ENCODE measurements at regions not wholly inside any gene's neighbourhood (a gene's known extent, or its start where the extent isn't known, plus 50 kb on each side); places are given as distances from the start of the nearest gene placed in this dataset.

DNA sequence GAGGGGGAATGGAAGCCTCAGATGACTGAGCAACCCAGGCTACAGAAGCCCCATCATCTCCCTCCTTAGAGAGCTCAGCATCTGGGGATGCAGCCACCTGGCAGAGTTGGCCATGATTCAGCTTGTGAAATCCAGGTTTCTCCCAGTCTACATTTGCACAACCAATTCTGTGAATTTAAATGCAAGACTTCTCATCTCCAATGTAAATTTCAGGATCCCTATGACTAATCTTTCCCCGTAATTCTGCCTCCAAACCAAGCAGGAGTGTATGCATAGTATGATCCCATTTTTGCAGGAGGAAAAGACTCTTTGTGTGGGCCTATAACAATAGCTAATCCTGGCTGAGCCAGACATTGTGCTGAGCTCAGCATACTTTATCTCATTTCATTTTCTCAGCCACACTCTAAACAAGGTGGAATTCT is 59.6 kb upstream of the IL17B start (continued):
- TF ChIP-seq POLR2AphosphoS2 (IDR thresholded peaks at IDR 0.05; ENCODE audit: low read depth, low read length) = no peak
- TF ChIP-seq MAFK (conservative IDR thresholded peaks at IDR 0.05 in 1 of 2, IDR thresholded peaks at IDR 0.05 in 1 of 2; ENCODE audit: low read length in 2 of 2) = peak; percentile 96 to 97
- peak; percentile 95 for TF ChIP-seq MAFF (IDR thresholded peaks at IDR 0.05; ENCODE audit: low read depth, low read length)

DNA sequence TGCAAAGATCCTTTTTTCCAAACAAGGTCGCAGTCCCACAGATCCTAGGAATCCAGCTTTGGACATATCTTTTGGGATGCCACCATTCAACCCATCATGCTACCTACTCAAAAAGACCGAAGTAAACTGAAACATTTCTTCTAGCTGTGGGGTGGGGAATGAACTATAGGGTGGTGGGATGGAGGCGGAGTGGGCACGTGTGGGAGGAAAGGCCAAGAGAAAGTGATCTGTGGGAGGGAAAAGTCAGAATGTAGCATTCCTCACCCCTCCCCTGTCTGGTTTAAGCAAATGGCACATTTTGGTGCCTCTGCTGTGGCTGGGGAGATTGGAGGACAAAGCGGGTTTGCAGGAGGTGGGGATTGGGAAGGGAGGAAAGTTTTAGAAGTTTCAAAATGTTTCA is 59.2 kb upstream of the IL17B start:
- DNase-seq (ENCODE audit: low spot score) (no peak), ATAC-seq (no peak), FAIRE-seq (no peak)
- TF ChIP-seq, protein P1, sequence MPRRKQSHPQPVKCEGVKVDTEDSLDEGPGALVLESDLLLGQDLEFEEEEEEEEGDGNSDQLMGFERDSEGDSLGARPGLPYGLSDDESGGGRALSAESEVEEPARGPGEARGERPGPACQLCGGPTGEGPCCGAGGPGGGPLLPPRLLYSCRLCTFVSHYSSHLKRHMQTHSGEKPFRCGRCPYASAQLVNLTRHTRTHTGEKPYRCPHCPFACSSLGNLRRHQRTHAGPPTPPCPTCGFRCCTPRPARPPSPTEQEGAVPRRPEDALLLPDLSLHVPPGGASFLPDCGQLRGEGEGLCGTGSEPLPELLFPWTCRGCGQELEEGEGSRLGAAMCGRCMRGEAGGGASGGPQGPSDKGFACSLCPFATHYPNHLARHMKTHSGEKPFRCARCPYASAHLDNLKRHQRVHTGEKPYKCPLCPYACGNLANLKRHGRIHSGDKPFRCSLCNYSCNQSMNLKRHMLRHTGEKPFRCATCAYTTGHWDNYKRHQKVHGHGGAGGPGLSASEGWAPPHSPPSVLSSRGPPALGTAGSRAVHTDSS (CRISPR knock-in tag; conservative IDR thresholded peaks at IDR 0.05) = no peak
- Histone ChIP-seq H3K4me3 (replicated peaks in 1 of 3; ENCODE audit: insufficient read depth in 1 of 3, low read depth in 2 of 3, low read length in 3 of 3) (no peak overlapping the region), H3K27me3 (ENCODE audit: control insufficient read depth in 1 of 2, insufficient read depth in 2 of 2, low read length in 2 of 2) (peaks cover 0 to 4% of the 10 kb centered on the region in 2 experiments; a peak in 1 of 5 replicates), H3K4me2 (ENCODE audit: low read depth, low read length) (no peak overlapping the region), H3K27ac (ENCODE audit: extremely low read length, insufficient read depth, low read length) (no peak overlapping the region), H3K9ac (ENCODE audit: insufficient read depth, low read depth, low read length) (no peak overlapping the region), H3K79me2 (ENCODE audit: insufficient read depth, low read length) (no peaks in the 10 kb centered on the region), H3K9me3 (ENCODE audit: low read length) (no peaks in the 10 kb centered on the region), H4K20me1 (ENCODE audit: insufficient read depth, low read length) (no peaks in the 10 kb centered on the region), H3K4me1 (ENCODE audit: insufficient read depth, low read length) (peaks cover 65% of the 10 kb centered on the region), H2AFZ (ENCODE audit: low read length) (peak overlapping the region; percentile 9), H3K36me3 (replicated peaks in 1 of 2; ENCODE audit: control insufficient read depth in 1 of 2, insufficient read depth in 2 of 2, low read length in 2 of 2) (no peaks in the 10 kb centered on the region)
- intact Hi-C loops (cut with micrococcal nuclease; ENCODE audit: unreplicated experiment) (no loop called here), in situ Hi-C loops (cut with HindIII; ENCODE audit: extremely low pct_ligation_motif_present, low pct_unique_long_range_greater_than_20kb) (loop anchor here (10.0 kb wide), 1 partner anchor 53 kb away; no protein-coding TSS in a partner anchor)
- no TSS peak for BruUV-seq (replicated peaks)
- WGBS (ENCODE audit: low lambda C conversion rate) = 63% methylated on average over 5 of the region's 5 CpGs
- POLR2A ChIA-PET = no interaction called here
- CTCF ChIA-PET (ENCODE audit: low intra/inter-chr PET ratio, low total read pairs) = no interaction called here

DNA sequence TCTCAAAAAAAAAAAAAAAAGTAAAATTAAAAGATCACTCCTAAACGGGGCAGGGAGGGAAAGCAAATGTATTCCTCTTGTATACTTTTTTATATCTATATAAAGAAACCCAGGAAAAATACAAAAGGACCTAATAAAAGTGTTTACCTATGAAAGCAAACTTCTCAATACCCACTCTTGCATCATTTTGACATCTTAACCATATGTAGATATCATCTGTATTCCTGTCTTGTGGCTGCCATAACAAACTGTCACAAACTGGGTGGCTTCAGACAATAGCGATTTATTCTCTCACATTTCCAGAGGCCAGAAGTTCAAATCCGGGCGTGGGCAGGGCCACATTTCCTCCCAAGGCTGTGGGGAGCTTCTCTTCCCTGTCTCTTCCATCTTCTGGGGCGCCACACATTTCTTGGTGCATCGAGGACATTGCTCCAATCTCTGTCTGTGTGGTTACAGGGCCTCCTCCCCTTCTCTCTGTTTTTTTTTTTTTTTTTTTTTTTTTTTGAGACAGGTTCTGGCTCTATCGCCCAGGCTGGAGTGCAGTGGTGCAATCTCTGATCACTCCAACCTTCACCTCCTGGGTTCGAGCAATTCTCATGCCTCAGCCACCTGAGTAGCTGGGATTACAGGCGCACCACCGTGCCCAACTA is 58.4 kb upstream of the IL17B start:
- peaks cover 0 to 4% of the 10 kb centered on the region in 2 experiments; a peak in 1 of 5 replicates for H3K27me3 ChIP-seq (ENCODE audit: control insufficient read depth in 1 of 2, insufficient read depth in 2 of 2, low read length in 2 of 2)
- ATAC-seq = no peak
- no peaks in the 10 kb centered on the region for H4K20me1 ChIP-seq (ENCODE audit: insufficient read depth, low read length)
- H3K4me2 ChIP-seq (ENCODE audit: low read depth, low read length) = peak overlapping the region; percentile 32; the same call in 1 of the 2 replicates
- FAIRE-seq = peak; percentile 49
- H2AFZ ChIP-seq (ENCODE audit: low read length) = no peak overlapping the region
- no peaks in the 10 kb centered on the region for H3K9me3 ChIP-seq (ENCODE audit: low read length)
- H3K9ac ChIP-seq (ENCODE audit: insufficient read depth, low read depth, low read length) = no peak overlapping the region
- ChIA-PET POLR2A (no interaction called here), CTCF (ENCODE audit: low intra/inter-chr PET ratio, low total read pairs) (no interaction called here)
- WGBS (ENCODE audit: low lambda C conversion rate) = 13% methylated on average over 10 of the region's 10 CpGs
- in situ Hi-C loops (cut with HindIII; ENCODE audit: extremely low pct_ligation_motif_present, low pct_unique_long_range_greater_than_20kb) = loop anchor here (10.0 kb wide), 1 partner anchor 53 kb away; no protein-coding TSS in a partner anchor
- no peak for DNase-seq (ENCODE audit: low spot score)
- BruUV-seq (replicated peaks) = no TSS peak
- no peak overlapping the region for H3K4me3 ChIP-seq (replicated peaks in 1 of 3; ENCODE audit: insufficient read depth in 1 of 3, low read depth in 2 of 3, low read length in 3 of 3)
- no peak overlapping the region for H3K27ac ChIP-seq (ENCODE audit: extremely low read length, insufficient read depth, low read length)
- TF ChIP-seq, protein P2, sequence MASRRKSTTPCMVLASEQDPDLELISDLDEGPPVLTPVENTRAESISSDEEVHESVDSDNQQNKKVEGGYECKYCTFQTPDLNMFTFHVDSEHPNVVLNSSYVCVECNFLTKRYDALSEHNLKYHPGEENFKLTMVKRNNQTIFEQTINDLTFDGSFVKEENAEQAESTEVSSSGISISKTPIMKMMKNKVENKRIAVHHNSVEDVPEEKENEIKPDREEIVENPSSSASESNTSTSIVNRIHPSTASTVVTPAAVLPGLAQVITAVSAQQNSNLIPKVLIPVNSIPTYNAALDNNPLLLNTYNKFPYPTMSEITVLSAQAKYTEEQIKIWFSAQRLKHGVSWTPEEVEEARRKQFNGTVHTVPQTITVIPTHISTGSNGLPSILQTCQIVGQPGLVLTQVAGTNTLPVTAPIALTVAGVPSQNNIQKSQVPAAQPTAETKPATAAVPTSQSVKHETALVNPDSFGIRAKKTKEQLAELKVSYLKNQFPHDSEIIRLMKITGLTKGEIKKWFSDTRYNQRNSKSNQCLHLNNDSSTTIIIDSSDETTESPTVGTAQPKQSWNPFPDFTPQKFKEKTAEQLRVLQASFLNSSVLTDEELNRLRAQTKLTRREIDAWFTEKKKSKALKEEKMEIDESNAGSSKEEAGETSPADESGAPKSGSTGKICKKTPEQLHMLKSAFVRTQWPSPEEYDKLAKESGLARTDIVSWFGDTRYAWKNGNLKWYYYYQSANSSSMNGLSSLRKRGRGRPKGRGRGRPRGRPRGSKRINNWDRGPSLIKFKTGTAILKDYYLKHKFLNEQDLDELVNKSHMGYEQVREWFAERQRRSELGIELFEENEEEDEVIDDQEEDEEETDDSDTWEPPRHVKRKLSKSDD (CRISPR knock-in tag; IDR thresholded peaks at IDR 0.05; ENCODE audit: low read depth) = no peak
- TF ChIP-seq ZBTB20 (CRISPR knock-in tag; IDR thresholded peaks at IDR 0.05; ENCODE audit: borderline replicate concordance, low read depth) (no peak), TBL1XR1 (IDR thresholded peaks at IDR 0.05; ENCODE audit: borderline replicate concordance, low read length, partially characterized antibody) (no peak), CHD4 (IDR thresholded peaks at IDR 0.05; ENCODE audit: borderline replicate concordance, low read length) (no peak)
- TF ChIP-seq, protein P3, sequence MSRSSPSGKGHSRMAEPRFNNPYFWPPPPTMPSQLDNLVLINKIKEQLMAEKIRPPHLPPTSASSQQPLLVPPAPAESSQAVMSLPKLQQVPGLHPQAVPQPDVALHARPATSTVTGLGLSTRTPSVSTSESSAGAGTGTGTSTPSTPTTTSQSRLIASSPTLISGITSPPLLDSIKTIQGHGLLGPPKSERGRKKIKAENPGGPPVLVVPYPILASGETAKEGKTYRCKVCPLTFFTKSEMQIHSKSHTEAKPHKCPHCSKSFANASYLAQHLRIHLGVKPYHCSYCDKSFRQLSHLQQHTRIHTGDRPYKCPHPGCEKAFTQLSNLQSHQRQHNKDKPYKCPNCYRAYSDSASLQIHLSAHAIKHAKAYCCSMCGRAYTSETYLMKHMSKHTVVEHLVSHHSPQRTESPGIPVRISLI (CRISPR knock-in tag; IDR thresholded peaks at IDR 0.05; ENCODE audit: borderline replicate concordance) = peak; percentile 60
- H3K4me1 ChIP-seq (ENCODE audit: insufficient read depth, low read length) = peaks cover 64% of the 10 kb centered on the region
- no peaks in the 10 kb centered on the region for H3K36me3 ChIP-seq (replicated peaks in 1 of 2; ENCODE audit: control insufficient read depth in 1 of 2, insufficient read depth in 2 of 2, low read length in 2 of 2)
- intact Hi-C loops (cut with micrococcal nuclease; ENCODE audit: unreplicated experiment) = no loop called here
- no peaks in the 10 kb centered on the region for H3K79me2 ChIP-seq (ENCODE audit: insufficient read depth, low read length)
